H1 (cell line): ENCODE measurements at regions not wholly inside any gene's neighbourhood (a gene's known extent, or its start where the extent isn't known, plus 50 kb on each side); places are given as distances from the start of the nearest gene placed in this dataset.
"Not testable (repeated sequence)": the region's sequence is repeated elsewhere in the genome, so short reads cannot be mapped to it uniquely, and the experiment has no call there.

Source experiments
- CTCF ChIA-PET: fragments of 300-600 bp; sonication (Branson Sonifier 250); formaldehyde crosslinking; loops from one replicate; lab custom pipeline; 2021; ENCODE audit not compliant: partially characterized antibody; lab: Charles Lee
- POLR2A ChIA-PET: fragments of 300-600 bp; sonication (Branson Sonifier 250); formaldehyde crosslinking; loops from one replicate; lab custom pipeline; 2021; ENCODE audit warnings: inconsistent platforms; ENCODE audit not compliant: partially characterized antibody; lab: Charles Lee
- DNase-seq, 2 experiments: peaks; one replicate each; pipeline versions ENCODE4 v3.0.0 to v3.0.0-alpha.2; 2010 to 2022; ENCODE audit warnings: low spot score in 2 of 2, low read depth in 1 of 2, mixed read lengths in 1 of 2
- FAIRE-seq: peaks from 2 replicates; lab custom pipeline; 2011; peaks lifted over from hg19 to GRCh38; lab: Jason Lieb, UNC
- H2AFZ ChIP-seq: 2 replicates; pipeline ENCODE4 v1.8.1; 2012; ENCODE audit warnings: low read length, inconsistent platforms
- H2AK5ac ChIP-seq: 2 replicates; pipeline ENCODE4 v1.6.1; 2013; ENCODE audit warnings: low read depth, low read length
- H2BK120ac ChIP-seq: replicated peaks from 2 replicates; pipeline ENCODE3; 2013; ENCODE audit warnings: low read depth, low read length, inconsistent platforms
- H2BK12ac ChIP-seq: 2 replicates; pipeline ENCODE4 v1.6.1; 2013; ENCODE audit warnings: low read depth, low read length
- H2BK15ac ChIP-seq: 2 replicates; pipeline ENCODE4 v1.6.1; 2013; ENCODE audit warnings: low read length
- H2BK20ac ChIP-seq: 2 replicates; pipeline ENCODE4 v1.6.1; 2013; ENCODE audit warnings: low read length
- H2BK5ac ChIP-seq: 2 replicates; pipeline ENCODE4 v1.6.1; 2013; ENCODE audit warnings: low read depth, low read length
- H3K14ac ChIP-seq: 2 replicates; pipeline ENCODE4 v1.6.1; 2013; ENCODE audit warnings: inconsistent platforms; ENCODE audit not compliant: insufficient read length
- H3K18ac ChIP-seq: 2 replicates; pipeline ENCODE4 v1.6.1; 2013; ENCODE audit warnings: low read length; ENCODE audit errors: extremely low read depth
- H3K23ac ChIP-seq: 2 replicates; pipeline ENCODE4 v1.6.1; 2013; ENCODE audit warnings: inconsistent platforms; ENCODE audit not compliant: insufficient read length
- H3K23me2 ChIP-seq: 2 replicates; pipeline ENCODE4 v1.6.1; 2013; ENCODE audit warnings: low read depth, low read length
- H3K27ac ChIP-seq: 2 replicates; pipeline ENCODE4 v1.6.1; 2011; ENCODE audit warnings: low read depth, low read length, inconsistent platforms
- H3K27me3 ChIP-seq, 4 experiments: replicated peaks in 1 of 4; 1 replicate in 1 of 4; 2 replicates in 3 of 4; pipeline versions ENCODE4 v1.6.1 to v1.8.1; 2011 to 2013; ENCODE audit warnings: low read length in 3 of 4, mild to moderate bottlenecking in 3 of 4, inconsistent platforms in 2 of 4, mixed read lengths in 2 of 4, moderate library complexity in 1 of 4; ENCODE audit not compliant: control insufficient read depth in 3 of 4, insufficient read depth in 3 of 4; ENCODE audit errors: extremely low read depth in 1 of 4
- H3K36me3 ChIP-seq, 4 experiments: 2 replicates each; pipeline versions ENCODE4 v1.6.1 to v1.8.1; 2011 to 2013; ENCODE audit warnings: mild to moderate bottlenecking in 4 of 4, low read length in 3 of 4, moderate library complexity in 2 of 4, control low read depth in 1 of 4, inconsistent platforms in 1 of 4; ENCODE audit not compliant: insufficient read depth in 4 of 4, control insufficient read depth in 2 of 4
- H3K4ac ChIP-seq: replicated peaks from 2 replicates; pipeline ENCODE3; 2013; ENCODE audit warnings: low read length, low read depth, mixed read lengths, inconsistent platforms; ENCODE audit not compliant: insufficient read length
- H3K4me1 ChIP-seq, 4 experiments: replicated peaks in 1 of 4; 1 replicate in 1 of 4; 2 replicates in 3 of 4; pipeline versions ENCODE4 v1.6.1 to v1.8.1; 2011 to 2013; ENCODE audit warnings: low read length in 3 of 4, inconsistent platforms in 2 of 4, mixed read lengths in 1 of 4; ENCODE audit not compliant: insufficient read depth in 4 of 4, control insufficient read depth in 3 of 4
- H3K4me2 ChIP-seq, 2 experiments: 2 replicates each; pipeline versions ENCODE4 v1.6.1 to v1.8.1; 2011 to 2013; ENCODE audit warnings: low read depth in 2 of 2, low read length in 2 of 2, control low read depth in 1 of 2, inconsistent platforms in 1 of 2, mild to moderate bottlenecking in 1 of 2; ENCODE audit not compliant: insufficient read depth in 1 of 2
- H3K4me3 ChIP-seq, 4 experiments: fragments of 200-600, 300-600 bp in 1 of 4; sonication (generic), shearing (Covaris generic), sonication (Bioruptor Twin) in 1 of 4; 2 replicates each; pipeline versions ENCODE4 v1.5.1 to v1.8.1; 2011 to 2016; ENCODE audit warnings: low read length in 4 of 4, low read depth in 3 of 4, control low read depth in 2 of 4, inconsistent platforms in 2 of 4, mild to moderate bottlenecking in 2 of 4, mixed read lengths in 1 of 4, moderate library complexity in 1 of 4; ENCODE audit not compliant: insufficient read depth in 2 of 4; ENCODE audit errors: extremely low read depth in 1 of 4
- H3K56ac ChIP-seq: replicated peaks from 2 replicates; pipeline ENCODE3; 2013; ENCODE audit warnings: low read depth, mild to moderate bottlenecking, mixed read lengths, low read length, inconsistent platforms; ENCODE audit not compliant: insufficient read length
- H3K79me1 ChIP-seq: 2 replicates; pipeline ENCODE4 v1.6.1; 2013; ENCODE audit warnings: low read depth, low read length, control low read depth
- H3K79me2 ChIP-seq, 2 experiments: 2 replicates each; pipeline versions ENCODE4 v1.6.1 to v1.8.1; 2012 to 2013; ENCODE audit warnings: low read length in 2 of 2, mild to moderate bottlenecking in 2 of 2, inconsistent platforms in 1 of 2; ENCODE audit not compliant: insufficient read depth in 2 of 2, control insufficient read depth in 1 of 2
- H3K9ac ChIP-seq, 4 experiments: replicated peaks in 1 of 4; 1 replicate in 1 of 4; 2 replicates in 3 of 4; pipeline versions ENCODE4 v1.6.1 to v1.8.1; 2011 to 2013; ENCODE audit warnings: low read depth in 3 of 4, low read length in 3 of 4, control low read depth in 2 of 4, mild to moderate bottlenecking in 2 of 4, moderate library complexity in 2 of 4, inconsistent platforms in 1 of 4; ENCODE audit errors: extremely low read depth in 1 of 4
- H3K9me3 ChIP-seq, 2 experiments: 2 replicates each; pipeline versions ENCODE4 v1.6.1 to v1.8.1; 2012 to 2013; ENCODE audit warnings: mild to moderate bottlenecking in 2 of 2, moderate library complexity in 2 of 2, control low read depth in 1 of 2, inconsistent platforms in 1 of 2, low read depth in 1 of 2, low read length in 1 of 2, mixed read lengths in 1 of 2; ENCODE audit not compliant: insufficient read depth in 2 of 2
- H4K20me1 ChIP-seq, 2 experiments: replicated peaks in 1 of 2; 2 replicates each; pipeline versions ENCODE3 to v1.8.1; 2011 to 2013; ENCODE audit warnings: inconsistent platforms in 2 of 2, low read length in 2 of 2, mild to moderate bottlenecking in 1 of 2; ENCODE audit not compliant: insufficient read depth in 2 of 2, control insufficient read depth in 1 of 2
- H4K5ac ChIP-seq: 2 replicates; pipeline ENCODE4 v1.6.1; 2013; ENCODE audit warnings: low read length, low read depth, mixed read lengths, inconsistent platforms; ENCODE audit not compliant: insufficient read length
- H4K8ac ChIP-seq: 2 replicates; pipeline ENCODE4 v1.8.0; 2013; ENCODE audit warnings: mild to moderate bottlenecking, moderate library complexity, low read length, inconsistent platforms; ENCODE audit not compliant: insufficient read depth; ENCODE audit errors: extremely low read depth
- H4K91ac ChIP-seq: replicated peaks from 2 replicates; pipeline ENCODE3; 2013; ENCODE audit warnings: low read length, mixed read lengths, inconsistent platforms; ENCODE audit not compliant: insufficient read length
- WGBS, 2 experiments: shearing (Covaris generic) in 1 of 2; methylation state at CpG; one replicate each; pipeline versions ENCODE4 v1.1.6 to v1.1.7; 2013 to 2015; ENCODE audit warnings: low lambda C conversion rate in 2 of 2, mixed read lengths in 2 of 2, inconsistent platforms in 1 of 2, low coverage in 1 of 2, missing lambda C conversion rate in 1 of 2; ENCODE audit not compliant: insufficient replicate concordance in 2 of 2, insufficient coverage in 1 of 2, insufficient read length in 1 of 2; ENCODE audit errors: extremely low coverage in 1 of 2, missing lambda C conversion rate in 1 of 2; 5-methylcytosine and 5-hydroxymethylcytosine counted together

GRCh38 chr9:67635067-67635466 lies 223.7 kb upstream of the ANKRD20A1 start:
- H4K5ac ChIP-seq, H3K36me3 ChIP-seq, DNase-seq, H3K23ac ChIP-seq, FAIRE-seq, H2BK12ac ChIP-seq, H3K79me2 ChIP-seq, H4K8ac ChIP-seq, H4K91ac ChIP-seq, H2BK20ac ChIP-seq, CTCF ChIA-PET, H3K4me3 ChIP-seq, H3K56ac ChIP-seq, H3K79me1 ChIP-seq, H3K4me2 ChIP-seq, H3K18ac ChIP-seq, H3K14ac ChIP-seq, H3K9ac ChIP-seq, H3K27me3 ChIP-seq, H4K20me1 ChIP-seq, H3K4ac ChIP-seq, H3K9me3 ChIP-seq, H3K23me2 ChIP-seq, H2AK5ac ChIP-seq, H3K27ac ChIP-seq, H3K4me1 ChIP-seq, POLR2A ChIA-PET, H2AFZ ChIP-seq, H2BK15ac ChIP-seq, H2BK120ac ChIP-seq, H2BK5ac ChIP-seq: not testable (repeated sequence)
- 68% methylated on average over 3 of the region's 6 CpGs; no CpG with 5 or more reads in 1 of the 2 experiments for WGBS, 2 experiments
